GM18498 (cell line): ENCODE measurements at regions not wholly inside any gene's neighbourhood (a gene's known extent, or its start where the extent isn't known, plus 50 kb on each side); places are given as distances from the start of the nearest gene placed in this dataset.
"Not testable (repeated sequence)": the region's sequence is repeated elsewhere in the genome, so short reads cannot be mapped to it uniquely, and the experiment has no call there.

Source experiments
- ATAC-seq: cut with Tn5 transposase; IDR thresholded peaks from one replicate; pipeline ENCODE4 v1.9.1; 2021; ENCODE audit warnings: mild to moderate bottlenecking, moderate library complexity; ENCODE audit not compliant: unreplicated experiment

GRCh38 chr2:57232341-57232740 lies 814.3 kb upstream of the VRK2 start:
- not testable (repeated sequence) for ATAC-seq

DNA sequence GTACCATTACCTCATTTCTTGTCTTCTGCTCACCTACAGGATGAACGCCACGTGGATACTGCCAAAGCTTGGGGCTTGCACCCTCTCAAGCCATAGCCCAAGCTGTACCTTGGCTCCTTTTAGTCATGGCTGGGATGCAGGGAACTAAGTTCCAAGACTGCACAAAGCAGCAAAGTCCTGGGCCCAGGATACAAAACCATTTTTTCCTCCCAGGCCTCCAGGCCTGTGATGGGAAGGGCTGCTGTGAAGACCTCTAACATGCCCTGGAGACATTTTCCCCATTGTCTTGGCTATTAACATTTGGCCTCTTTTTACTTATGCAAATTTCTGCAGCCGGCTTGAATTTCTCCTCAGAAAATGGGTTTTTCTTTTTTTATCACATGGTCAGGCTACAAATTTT lies 795.1 kb upstream of the VRK2 start:
- ATAC-seq, result not testable (repeated sequence)

DNA sequence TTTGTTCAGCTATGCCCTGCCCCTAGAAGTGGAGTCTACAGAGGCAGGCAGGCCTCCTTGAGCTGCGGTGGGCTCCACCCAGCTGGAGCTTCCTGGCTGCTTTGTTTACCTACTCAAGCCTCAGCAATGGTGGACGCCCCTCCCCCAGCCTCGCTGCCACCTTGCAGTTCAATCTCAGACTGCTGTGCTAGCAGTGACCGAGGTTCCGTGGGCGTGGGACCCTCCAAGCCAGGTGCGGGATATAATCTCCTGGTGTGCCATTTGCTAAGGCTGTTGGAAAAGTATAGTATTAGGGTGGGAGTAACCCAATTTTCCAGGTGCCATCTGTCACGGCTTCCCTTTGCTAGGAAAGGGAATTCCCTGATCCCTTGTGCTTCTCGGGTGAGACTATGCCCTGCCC lies 770.2 kb upstream of the VRK2 start:
- not testable (repeated sequence) for ATAC-seq

DNA sequence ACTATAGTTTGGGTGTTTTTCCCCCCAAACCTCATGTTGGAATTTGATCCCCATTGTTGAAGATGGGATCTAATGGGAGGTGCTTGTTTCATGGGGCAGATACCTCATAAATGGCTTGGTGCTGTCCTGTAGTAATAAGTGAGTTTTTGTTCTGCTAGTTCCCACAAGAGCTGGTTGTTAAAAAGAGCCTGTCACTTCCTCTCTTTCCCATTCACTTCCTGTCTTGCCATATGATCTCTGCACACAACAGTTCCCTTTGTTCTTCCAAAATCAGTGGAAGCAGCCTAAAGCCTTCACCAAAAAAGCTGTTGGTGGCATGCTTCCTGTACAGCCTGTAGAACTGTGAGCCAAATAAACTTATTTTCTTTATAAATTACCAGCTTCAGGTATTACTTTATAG lies 768.2 kb upstream of the VRK2 start:
- no peak for ATAC-seq

DNA sequence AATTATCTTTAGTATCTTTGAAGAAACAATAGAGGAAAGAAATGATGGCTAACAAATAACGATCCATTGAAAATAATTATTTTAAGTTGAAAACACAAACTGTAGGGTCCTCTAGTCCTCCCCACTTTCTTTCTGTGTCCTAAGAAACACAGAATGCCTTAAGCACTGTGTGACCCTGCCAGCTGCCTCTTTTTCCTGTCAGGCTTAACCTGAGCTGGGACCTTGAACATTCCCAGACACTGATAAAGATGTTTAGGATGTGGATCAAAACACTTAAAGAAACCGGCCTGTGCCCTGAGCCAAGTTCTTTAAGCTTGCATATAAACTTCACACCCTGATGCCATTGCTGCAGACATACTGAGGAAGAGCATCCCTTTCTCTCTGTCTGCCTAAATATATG lies 755.4 kb upstream of the VRK2 start:
- ATAC-seq, result no peak

DNA sequence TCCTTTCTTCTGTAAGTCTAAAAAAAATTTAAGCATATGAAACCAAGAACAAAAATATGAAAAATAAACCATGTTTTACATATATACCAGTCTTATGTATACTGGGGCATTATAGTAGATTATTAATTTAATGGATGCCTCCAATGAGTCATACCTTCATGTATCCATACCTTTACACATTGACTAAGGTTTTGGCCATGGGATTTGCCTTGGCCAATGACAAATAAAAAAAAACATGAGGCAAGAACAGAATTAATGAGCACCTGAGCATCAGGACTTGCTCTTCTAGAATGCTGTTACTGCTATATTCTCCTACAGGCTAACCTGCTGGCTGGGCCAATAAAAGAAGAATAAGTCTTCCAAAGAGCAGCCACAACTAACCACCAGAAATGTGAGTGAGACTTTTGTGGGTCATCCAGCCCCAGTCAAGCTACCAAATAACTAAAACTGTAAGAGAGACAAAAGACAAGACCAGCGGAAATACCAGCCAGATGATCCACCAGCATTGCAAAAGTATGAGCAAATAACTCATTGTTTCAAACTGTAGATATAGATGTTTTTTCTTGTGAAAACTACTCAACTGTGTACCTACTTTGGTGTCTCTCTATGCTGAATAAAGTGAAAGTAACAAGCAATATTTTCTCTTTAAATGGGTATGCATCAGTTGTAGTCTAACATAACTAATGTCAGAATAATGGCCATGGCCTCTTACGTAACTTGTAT lies 749.6 kb upstream of the VRK2 start:
- ATAC-seq, result no peak

GRCh38 chr2:57313678-57314077 lies 732.9 kb upstream of the VRK2 start:
- no peak for ATAC-seq

GRCh38 chr2:57314682-57315081 lies 731.9 kb upstream of the VRK2 start:
- no peak for ATAC-seq

DNA sequence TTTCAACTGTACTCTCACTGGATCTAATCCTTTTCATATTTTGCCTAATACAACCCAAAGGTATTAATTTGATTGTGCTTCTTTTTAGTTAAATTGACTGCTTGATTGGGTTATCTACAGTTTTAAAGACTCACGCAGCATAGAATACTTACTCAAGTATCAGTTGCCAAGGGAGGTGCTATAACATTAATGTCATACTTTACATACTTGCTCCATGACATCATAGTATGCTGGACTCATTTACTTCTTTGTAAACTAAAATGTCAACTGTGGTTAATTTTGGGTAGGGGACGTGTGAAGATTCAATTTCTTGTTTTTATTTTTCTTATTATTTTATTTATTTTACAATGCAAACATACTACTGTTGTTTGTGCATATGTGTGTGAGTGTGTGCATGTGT lies 716.2 kb upstream of the VRK2 start:
- no peak for ATAC-seq

- no peak for ATAC-seq
These were observed 713.4 kb upstream of the VRK2 start for GRCh38 chr2:57333221-57333620.

DNA sequence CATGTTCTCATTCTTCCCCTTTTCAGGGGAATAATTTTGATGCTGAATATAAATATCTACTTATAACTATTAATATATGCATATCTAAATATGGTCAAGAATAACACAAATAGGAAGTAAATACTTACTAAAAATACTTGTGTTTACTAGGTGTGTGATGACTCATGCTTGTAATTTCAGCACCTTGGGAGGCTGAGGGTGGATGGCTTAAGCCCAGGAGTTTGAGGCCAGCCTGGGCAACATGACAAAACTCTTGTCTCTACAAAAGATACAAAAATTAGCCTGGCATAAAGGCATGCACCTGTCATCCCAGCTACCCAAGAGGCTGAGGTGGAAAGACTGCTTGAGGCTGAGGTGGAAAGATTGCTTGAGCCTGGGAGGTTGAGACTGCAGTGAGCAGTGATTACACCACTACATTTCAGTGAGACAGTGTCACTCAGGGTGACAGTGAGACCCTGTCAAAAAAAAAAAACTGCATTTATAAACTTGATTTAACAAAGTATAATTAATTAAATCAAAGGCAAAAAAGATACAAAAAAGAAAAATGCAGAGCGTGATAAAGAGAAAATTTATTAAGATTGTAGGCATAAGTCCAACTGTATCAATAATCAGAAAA lies 703.1 kb upstream of the VRK2 start:
- no peak for ATAC-seq

- ATAC-seq, result no peak
These were observed 678.4 kb upstream of the VRK2 start for GRCh38 chr2:57368190-57368589.

GRCh38 chr2:57370882-57371585 lies 675.6 kb upstream of the VRK2 start:
- no peak for ATAC-seq

- no peak for ATAC-seq
These were observed 674.2 kb upstream of the VRK2 start for GRCh38 chr2:57372237-57372984.

DNA sequence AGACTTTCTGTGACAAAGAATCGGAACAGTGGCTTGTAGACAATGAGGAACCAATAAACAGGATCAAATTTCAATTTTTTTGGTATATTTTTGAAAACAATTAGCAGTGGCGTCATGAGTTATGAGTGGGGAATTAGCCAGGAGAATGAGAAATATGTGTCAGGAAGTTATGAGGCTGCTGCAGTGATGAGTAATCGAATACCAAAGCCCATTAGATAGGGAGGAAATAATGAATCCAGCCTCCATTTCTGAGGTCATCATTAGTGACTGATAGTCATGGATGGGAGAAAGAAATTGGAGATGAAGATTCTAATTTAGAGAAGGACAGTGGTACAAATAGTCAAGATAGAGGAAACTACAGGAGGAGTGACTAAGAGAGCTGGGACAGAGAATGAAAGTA lies 673.1 kb upstream of the VRK2 start:
- ATAC-seq, result no peak

DNA sequence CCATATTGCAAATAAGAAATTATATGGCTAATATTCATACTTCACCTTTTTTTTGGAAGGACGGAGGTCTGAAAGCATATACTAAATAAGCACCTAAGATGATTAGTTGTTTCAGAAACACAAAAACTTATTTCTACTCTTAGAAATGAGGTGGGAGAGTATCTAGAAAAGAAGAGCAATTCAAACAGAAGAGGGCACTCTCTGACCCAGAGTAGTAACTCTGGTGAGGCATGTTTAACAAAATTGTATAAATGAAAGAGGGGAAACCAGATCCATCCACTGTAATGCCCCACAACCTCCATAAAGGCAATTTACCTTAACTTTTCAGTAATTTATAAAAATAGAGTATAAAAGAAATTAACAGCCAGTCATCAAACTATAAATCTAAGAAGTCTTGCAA lies 669.6 kb upstream of the VRK2 start:
- no peak for ATAC-seq

- ATAC-seq, result no peak
These were observed 660.3 kb upstream of the VRK2 start for GRCh38 chr2:57386305-57386704.

DNA sequence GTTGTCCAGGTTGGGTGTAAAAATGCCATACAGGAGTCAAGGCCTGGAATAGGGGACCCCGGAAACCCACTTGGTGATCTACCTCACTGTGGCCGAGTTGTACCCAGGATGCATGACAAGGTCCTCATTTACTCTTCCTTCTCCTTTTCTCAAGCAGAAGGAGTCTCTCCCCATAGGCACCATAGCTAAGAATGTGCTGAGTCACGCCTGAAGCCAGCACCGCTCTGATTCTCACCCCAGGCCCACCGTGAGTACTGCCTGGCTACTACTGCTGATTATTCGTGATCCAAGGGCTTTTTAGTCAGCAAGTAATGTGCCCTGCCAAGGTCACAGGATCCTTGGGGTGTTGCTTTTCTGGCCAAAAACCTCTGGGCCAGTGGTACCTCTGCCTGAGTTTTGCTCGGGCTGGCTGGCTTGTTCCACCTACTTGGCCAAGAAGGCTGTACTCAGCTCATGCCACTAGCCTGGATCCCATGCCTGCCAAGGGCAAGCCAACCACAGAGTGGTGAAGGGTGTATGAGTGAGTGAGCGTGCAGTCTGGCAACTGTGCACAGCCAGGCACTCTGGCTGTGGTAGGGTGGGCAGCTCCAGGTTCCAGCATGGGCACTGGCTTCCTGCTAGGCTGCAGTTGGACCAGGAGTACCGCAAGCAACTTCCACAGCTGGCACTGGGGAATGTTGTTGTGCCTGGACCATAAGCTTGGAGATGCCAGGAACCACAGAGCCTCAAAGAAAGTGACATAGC lies 650.1 kb upstream of the VRK2 start:
- ATAC-seq, result no peak

DNA sequence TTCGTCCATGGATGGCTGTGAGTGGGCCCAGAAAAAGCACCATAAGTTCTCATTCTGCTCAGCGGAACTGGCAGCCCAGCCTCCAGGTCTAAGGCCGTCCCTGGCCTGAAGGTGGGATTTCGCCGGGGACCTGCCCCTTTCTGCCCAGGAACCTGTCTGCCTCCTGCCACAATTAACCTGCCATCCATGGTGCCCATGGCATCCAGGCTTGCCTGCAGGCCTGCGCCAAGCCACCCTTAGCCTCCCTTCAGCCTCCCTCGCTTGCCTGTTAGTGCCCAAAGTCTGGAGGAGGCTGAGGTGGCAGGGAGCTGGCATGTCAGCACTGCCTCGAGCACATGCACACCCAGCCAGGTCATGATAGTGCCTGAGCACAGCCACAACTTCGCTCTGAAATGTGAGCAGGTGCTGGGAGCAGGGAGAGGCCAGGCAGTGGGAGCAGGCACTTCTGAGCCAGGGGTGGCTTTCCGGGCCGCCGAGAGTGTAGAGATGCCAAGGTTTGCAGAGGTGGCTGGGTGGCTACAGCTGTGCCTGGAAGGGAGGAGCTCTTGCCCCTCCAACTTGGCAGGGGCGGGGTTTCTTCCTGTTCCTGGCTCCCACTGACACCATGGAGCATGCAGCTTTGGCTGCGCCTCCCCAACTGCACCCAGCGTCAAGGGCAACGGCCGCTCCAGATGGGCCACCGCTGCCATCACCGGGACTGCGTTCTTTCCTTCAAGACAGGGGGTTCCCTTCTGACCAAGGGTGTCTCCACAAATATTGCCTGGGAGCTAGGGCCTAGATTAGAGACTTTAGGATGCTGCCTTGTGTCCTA lies 648.9 kb upstream of the VRK2 start:
- no peak for ATAC-seq

DNA sequence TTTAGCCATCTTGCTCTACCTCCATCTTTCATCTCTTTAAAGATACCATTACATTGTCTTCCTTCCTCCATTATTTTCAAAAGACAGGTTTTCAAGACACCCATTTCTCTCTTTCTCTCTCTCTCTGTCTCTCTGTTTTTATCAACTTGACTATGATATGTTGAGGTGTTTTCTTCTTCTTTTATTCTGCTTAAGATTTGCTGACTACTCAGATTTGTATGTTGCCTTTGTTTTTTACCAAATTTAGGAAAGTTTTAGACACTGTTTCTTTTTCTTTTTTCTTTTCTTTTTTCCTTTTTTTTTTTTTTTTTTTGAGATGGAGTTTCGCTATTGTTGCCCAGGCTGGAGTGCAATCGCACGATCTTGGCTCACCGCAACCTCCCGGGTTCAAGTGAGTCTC lies 647.5 kb upstream of the VRK2 start:
- ATAC-seq, result no peak
